K562 (cell line): ENCODE measurements at regions not wholly inside any gene's neighbourhood (a gene's known extent, or its start where the extent isn't known, plus 50 kb on each side); places are given as distances from the start of the nearest gene placed in this dataset.

Experiments used
- ATAC-seq: fragments of 200-7000 bp; cut with Tn5 transposase; 3 replicates; pipeline ENCODE4 v1.9.1; 2020; ENCODE audit warnings: moderate library complexity
- BruUV-seq: library from RNA; stranded (reverse); fragments of 400-500 nt; replicated peaks from 2 replicates; lab custom pipeline; 2021; lab: Mats Ljungman, UMichigan
- CTCF ChIA-PET: fragments of 300-600 bp; formaldehyde crosslinking; extraction: SDS; loops from one replicate; lab custom pipeline; 2021; ENCODE audit warnings: low intra/inter-chr PET ratio; lab: Yijun Ruan, JAX
- POLR2A ChIA-PET: fragments of 300-600, 350-650 bp; sonication (Branson Sonifier 250); formaldehyde crosslinking; extraction: SDS; loops from one replicate; lab custom pipeline; 2021; ENCODE audit warnings: antibody characterized with exemption, inconsistent platforms; lab: Yijun Ruan, JAX
- DNase-seq, 4 experiments: peaks; one replicate each; pipeline versions ENCODE4 v3.0.0 to v3.0.0-alpha.2; 2011 to 2018; ENCODE audit warnings: low spot score in 3 of 4, mixed read lengths in 3 of 4; ENCODE audit errors: extremely low read depth in 1 of 4
- FAIRE-seq: peaks from 2 replicates; lab custom pipeline; 2011; peaks lifted over from hg19 to GRCh38; lab: Jason Lieb, UNC
- H2AFZ ChIP-seq: 2 replicates; pipeline ENCODE4 v1.6.0; 2011; ENCODE audit warnings: low read depth, low read length, control low read depth, inconsistent platforms
- H3K27ac ChIP-seq: fragments of 200-600 bp; 3 replicates; pipeline ENCODE4 v1.8.0; 2011; ENCODE audit warnings: low read depth, mild to moderate bottlenecking, control low read depth, inconsistent platforms, low read length, moderate library complexity, mixed read lengths; ENCODE audit errors: extremely low read depth
- H3K27me3 ChIP-seq, 2 experiments: fragments of 300-600 bp in 1 of 2; 2 replicates in 1 of 2; 3 replicates in 1 of 2; pipeline versions ENCODE4 v1.6.0 to v1.8.0; 2011; ENCODE audit warnings: inconsistent platforms in 2 of 2, low read length in 2 of 2, mild to moderate bottlenecking in 1 of 2, mixed read lengths in 1 of 2, moderate library complexity in 1 of 2; ENCODE audit not compliant: control insufficient read depth in 2 of 2, insufficient read depth in 2 of 2
- H3K36me3 ChIP-seq: fragments of 300-600 bp; 3 replicates; pipeline ENCODE4 v1.8.0; 2011; ENCODE audit warnings: mild to moderate bottlenecking, low read length, inconsistent platforms; ENCODE audit not compliant: control insufficient read depth, insufficient read depth
- H3K4me1 ChIP-seq, 2 experiments: fragments of 200-600 bp in 1 of 2; replicated peaks in 1 of 2; 2 replicates in 1 of 2; 3 replicates in 1 of 2; pipeline versions ENCODE4 v1.5.1 to v1.8.0; 2011; ENCODE audit warnings: inconsistent platforms in 2 of 2, low read length in 2 of 2, mild to moderate bottlenecking in 1 of 2, mixed read lengths in 1 of 2, moderate library complexity in 1 of 2; ENCODE audit not compliant: control insufficient read depth in 2 of 2, insufficient read depth in 2 of 2
- H3K4me2 ChIP-seq: 2 replicates; pipeline ENCODE4 v1.6.1; 2011; ENCODE audit warnings: low read length, control low read depth, inconsistent platforms, mixed read lengths; ENCODE audit not compliant: insufficient read depth
- H3K4me3 ChIP-seq: fragments of 200-600 bp; sonication (generic), shearing (Covaris generic); 2 replicates; pipeline ENCODE4 v1.5.1; 2016; ENCODE audit warnings: control low read depth, inconsistent platforms
- H3K79me2 ChIP-seq: fragments of 200-600 bp; 3 replicates; pipeline ENCODE4 v1.8.0; 2011; ENCODE audit warnings: low read length, inconsistent platforms; ENCODE audit not compliant: control insufficient read depth, insufficient read depth
- H3K9ac ChIP-seq, 2 experiments: 2 replicates each; pipeline versions ENCODE4 v1.6.0 to v1.6.1; 2011; ENCODE audit warnings: low read depth in 2 of 2, low read length in 2 of 2, control low read depth in 1 of 2, inconsistent platforms in 1 of 2, mild to moderate bottlenecking in 1 of 2, mixed read lengths in 1 of 2; ENCODE audit not compliant: insufficient read depth in 1 of 2
- H3K9me1 ChIP-seq: one replicate; pipeline ENCODE4 v1.6.0; 2011; ENCODE audit warnings: inconsistent platforms, mild to moderate bottlenecking, low read length, moderate library complexity; ENCODE audit not compliant: control insufficient read depth, insufficient read depth
- H3K9me3 ChIP-seq: replicated peaks from 2 replicates; pipeline ENCODE4 v1.5.1; 2011; ENCODE audit warnings: low read depth, low read length, inconsistent platforms; ENCODE audit not compliant: control insufficient read depth, insufficient read depth
- H4K20me1 ChIP-seq: replicated peaks from 2 replicates; pipeline ENCODE4 v1.6.1; 2011; ENCODE audit warnings: low read length, inconsistent platforms, mixed read lengths; ENCODE audit not compliant: control insufficient read depth, insufficient read depth
- BCOR ChIP-seq: fragments of 450-650 bp; IDR thresholded peaks from 2 replicates; pipeline ENCODE4 v1.6.1; 2016
- BRCA1 ChIP-seq, 2 experiments: fragments of 450-650 bp in 1 of 2; sonication (generic) in 1 of 2; formaldehyde crosslinking in 1 of 2; IDR thresholded peaks; 2 replicates each; pipeline versions ENCODE4 v1.5.0 to v1.6.1; 2017 to 2020; ENCODE audit warnings: mild to moderate bottlenecking in 1 of 2, missing genetic modification reagents in 1 of 2
- CC2D1A ChIP-seq: fragments of 450-650 bp; IDR thresholded peaks from 2 replicates; pipeline ENCODE4 v1.6.1; 2017; ENCODE audit warnings: mild to moderate bottlenecking
- DIDO1 ChIP-seq: fragments of 450-650 bp; IDR thresholded peaks from 2 replicates; pipeline ENCODE4 v1.6.1; 2016; ENCODE audit warnings: low read depth, missing biosample characterization, missing genetic modification characterization
- FUS ChIP-seq: fragments of 200-400 bp; formaldehyde crosslinking; optimal IDR thresholded peaks from 2 replicates; pipeline ENCODE3; 2017; ENCODE audit warnings: low read depth, low read length
- MCM5 ChIP-seq: fragments of 450-650 bp; IDR thresholded peaks from 2 replicates; pipeline ENCODE4 v1.6.1; 2016; ENCODE audit warnings: low read depth
- MTF1 ChIP-seq: fragments of 250-450 bp; sonication (Bioruptor Pico); IDR thresholded peaks from 2 replicates; pipeline ENCODE4 v1.9.0; 2021; ENCODE audit warnings: moderate library complexity, mild to moderate bottlenecking, inconsistent platforms, borderline replicate concordance
- MYC ChIP-seq, 2 experiments: fragments of 250-450 bp in 1 of 2; sonication (Bioruptor Pico) in 1 of 2; IDR thresholded peaks; 2 replicates each; pipeline versions ENCODE4 v1.5.1 to v1.6.1; 2012 to 2021; ENCODE audit warnings: low read depth in 2 of 2, borderline replicate concordance in 1 of 2, improper control_type of control experiment in 1 of 2, low read length in 1 of 2, mild to moderate bottlenecking in 1 of 2, moderate library complexity in 1 of 2
- NFRKB ChIP-seq: fragments of 450-650 bp; IDR thresholded peaks from 2 replicates; pipeline ENCODE4 v1.6.1; 2016; ENCODE audit warnings: low read depth
- NUFIP1 ChIP-seq: fragments of 450-650 bp; IDR thresholded peaks from 2 replicates; pipeline ENCODE4 v1.6.1; 2018; ENCODE audit not compliant: partially characterized antibody
- STAT5B ChIP-seq: fragments of 250-450 bp; sonication (Bioruptor Pico); IDR thresholded peaks from 2 replicates; pipeline ENCODE4 v1.8.0; 2021; ENCODE audit warnings: mild to moderate bottlenecking, inconsistent platforms
- ZNF507 ChIP-seq: conservative IDR thresholded peaks from 2 replicates; pipeline ENCODE4 v1.6.1; 2017; ENCODE audit warnings: missing genetic modification characterization, missing compliant biosample characterization
- ZSCAN32 ChIP-seq: fragments of 450-650 bp; formaldehyde crosslinking; IDR thresholded peaks from 2 replicates; pipeline ENCODE4 v1.4.0; 2020; ENCODE audit warnings: mild to moderate bottlenecking, moderate library complexity
- WGBS: fragments of 100-300 bp; shearing (Covaris generic); methylation state at CpG from one replicate; pipeline ENCODE4 v1.1.6; 2016; ENCODE audit warnings: low coverage, mixed read lengths; ENCODE audit not compliant: insufficient coverage; ENCODE audit errors: missing lambda C conversion rate; 5-methylcytosine and 5-hydroxymethylcytosine counted together
- in situ Hi-C: fragments of 300-500 bp; cut with MboI; formaldehyde crosslinking; loops from 4 replicates; pipeline ENCODE4 v1.15.0; 2018; ENCODE audit warnings: inconsistent platforms, mixed read lengths
- intact Hi-C: fragments of 100-400 bp; cut with micrococcal nuclease; formaldehyde crosslinking; loops from 2 replicates; pipeline ENCODE4 v1.14.2; 2022
- TF ChIP-seq, protein P1 (sequence below): fragments of 250-450 bp; sonication (Bioruptor Pico); IDR thresholded peaks from 2 replicates; pipeline ENCODE4 v1.8.0; 2022; ENCODE audit warnings: inconsistent platforms

DNA sequence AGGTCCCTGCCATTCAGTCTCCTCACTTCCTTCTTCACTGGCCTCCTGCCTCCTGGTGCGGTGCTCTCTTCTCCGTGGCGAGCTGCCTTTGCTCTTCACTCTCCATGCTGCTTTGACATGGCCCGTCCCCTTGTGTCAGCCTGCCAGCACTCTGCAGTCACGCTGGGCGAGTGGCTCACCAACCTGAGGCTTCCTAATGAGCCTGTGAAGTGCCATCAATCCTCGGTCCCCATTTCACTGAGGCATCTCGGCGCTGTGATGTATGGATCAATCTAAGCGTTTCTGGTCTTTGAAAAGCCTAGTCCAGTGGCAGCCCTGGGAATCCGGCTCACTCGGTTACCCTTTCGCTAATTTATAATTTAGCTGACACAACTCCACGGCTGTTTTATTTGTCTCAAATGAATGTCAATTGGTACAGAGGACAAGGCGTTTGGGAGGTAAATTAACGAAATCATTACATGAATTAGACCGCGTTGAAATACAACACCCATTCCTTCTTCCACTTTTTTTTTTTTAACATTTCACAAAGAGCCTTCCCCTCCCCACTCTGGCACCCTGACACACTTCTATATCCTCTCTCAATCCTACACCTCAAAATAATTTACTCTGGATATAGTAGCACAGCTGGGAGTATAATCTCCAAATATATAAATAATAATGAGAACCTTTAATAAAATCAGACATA is 610.7 kb downstream of the TMEM114 start:
- Histone ChIP-seq H3K4me2 (no peak overlapping the region), H3K9me3 (no peaks in the 10 kb centered on the region), H4K20me1 (no peaks in the 10 kb centered on the region), H3K36me3 (peaks cover 91% of the 10 kb centered on the region), H3K9me1 (no peaks in the 10 kb centered on the region), H3K27ac (no peak overlapping the region), H3K27me3 (no peaks in the 10 kb centered on the region), H2AFZ (no peak overlapping the region), H3K79me2 (0 out of 3 replicates have a peak, but pooled peaks cover 2% of the 10 kb centered on the region), H3K4me1 (no peaks in the 10 kb centered on the region), H3K9ac (peak overlapping the region in 1 of 2 experiments; percentile 29; a peak in 1 of 4 replicates), H3K4me3 (no peak overlapping the region)
- ChIA-PET POLR2A (no interaction called here), CTCF (no interaction called here)
- TF ChIP-seq MCM5 (no peak), STAT5B (CRISPR knock-in tag) (no peak), ZNF507 (no peak), FUS (no peak), CC2D1A (no peak), NUFIP1 (no peak), DIDO1 (tag) (no peak), BRCA1 (IDR thresholded peaks at IDR 0.05) (no peak), BRCA1 (CRISPR knock-in tag; IDR thresholded peaks at IDR 0.05) (no peak), MYC (IDR thresholded peaks at IDR 0.05; ENCODE audit: low read depth, low read length) (no peak), MYC (CRISPR knock-in tag; IDR thresholded peaks at IDR 0.05; ENCODE audit: borderline replicate concordance, low read depth) (no peak), NFRKB (no peak), BCOR (no peak), ZSCAN32 (no peak), MTF1 (no peak)
- TF ChIP-seq, protein P1, sequence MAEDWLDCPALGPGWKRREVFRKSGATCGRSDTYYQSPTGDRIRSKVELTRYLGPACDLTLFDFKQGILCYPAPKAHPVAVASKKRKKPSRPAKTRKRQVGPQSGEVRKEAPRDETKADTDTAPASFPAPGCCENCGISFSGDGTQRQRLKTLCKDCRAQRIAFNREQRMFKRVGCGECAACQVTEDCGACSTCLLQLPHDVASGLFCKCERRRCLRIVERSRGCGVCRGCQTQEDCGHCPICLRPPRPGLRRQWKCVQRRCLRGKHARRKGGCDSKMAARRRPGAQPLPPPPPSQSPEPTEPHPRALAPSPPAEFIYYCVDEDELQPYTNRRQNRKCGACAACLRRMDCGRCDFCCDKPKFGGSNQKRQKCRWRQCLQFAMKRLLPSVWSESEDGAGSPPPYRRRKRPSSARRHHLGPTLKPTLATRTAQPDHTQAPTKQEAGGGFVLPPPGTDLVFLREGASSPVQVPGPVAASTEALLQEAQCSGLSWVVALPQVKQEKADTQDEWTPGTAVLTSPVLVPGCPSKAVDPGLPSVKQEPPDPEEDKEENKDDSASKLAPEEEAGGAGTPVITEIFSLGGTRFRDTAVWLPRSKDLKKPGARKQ (CRISPR knock-in tag), result no peak
- FAIRE-seq, result no peak
- in situ Hi-C loops (no loop called here), intact Hi-C loops (no loop called here)
- no TSS peak for BruUV-seq
- ATAC-seq, result no peak
- DNase-seq, result no peak
- WGBS, result 96% methylated on average over 18 of the region's 18 CpGs
